ENCODE measurements at regions not wholly inside any gene's neighbourhood (a gene's known extent, or its start where the extent isn't known, plus 50 kb on each side); places are given as distances from the start of the nearest gene placed in this dataset.
"Not testable (repeated sequence)": the region's sequence is repeated elsewhere in the genome, so short reads cannot be mapped to it uniquely, and the experiment has no call there.

GRCh38 chr18:60018618-60019462 lies 119.0 kb downstream of the PMAIP1 start:
- no peaks in the 10 kb centered on the region for H3K36me3 ChIP-seq
- DNase-seq (ENCODE audit: low spot score) = no peak
- no peak for TF ChIP-seq CTCF (IDR thresholded peaks at IDR 0.05)
- H3K4me1 ChIP-seq = no peaks in the 10 kb centered on the region
- no peaks in the 10 kb centered on the region for H3K27me3 ChIP-seq
- H3K27ac ChIP-seq = no peak overlapping the region
- H3K4me3 ChIP-seq = no peak overlapping the region
- H3K9me3 ChIP-seq = no peaks in the 10 kb centered on the region

GRCh38 chr18:60018134-60018533 lies 118.3 kb downstream of the PMAIP1 start:
- not testable (repeated sequence) for H3K27ac ChIP-seq; H3K4me3 ChIP-seq; DNase-seq (ENCODE audit: low spot score); H3K36me3 ChIP-seq; H3K27me3 ChIP-seq; H3K4me1 ChIP-seq; H3K9me3 ChIP-seq

- Histone ChIP-seq H3K4me3 (no peak overlapping the region), H3K27ac (no peak overlapping the region), H3K27me3 (no peaks in the 10 kb centered on the region), H3K36me3 (no peaks in the 10 kb centered on the region), H3K4me1 (no peaks in the 10 kb centered on the region), H3K9me3 (no peaks in the 10 kb centered on the region)
- no peak for DNase-seq (ENCODE audit: low spot score)
- TF ChIP-seq CTCF (IDR thresholded peaks at IDR 0.05) = no peak
Measured at GRCh38 chr18:60017371-60017770, 117.6 kb downstream of the PMAIP1 start.

GRCh38 chr18:60015826-60016225 lies 116.0 kb downstream of the PMAIP1 start:
- DNase-seq (ENCODE audit: low spot score); H3K36me3 ChIP-seq; H3K4me3 ChIP-seq; H3K27ac ChIP-seq; H3K27me3 ChIP-seq; H3K4me1 ChIP-seq: not testable (repeated sequence)
- H3K9me3 ChIP-seq = peaks cover 0 to 10% of the 10 kb centered on the region in 2 donors

GRCh38 chr18:60013148-60013547 lies 113.4 kb downstream of the PMAIP1 start:
- peaks cover 0 to 10% of the 10 kb centered on the region in 2 donors for H3K9me3 ChIP-seq
- H3K27me3 ChIP-seq; H3K4me1 ChIP-seq; H3K27ac ChIP-seq; DNase-seq (ENCODE audit: low spot score); H3K36me3 ChIP-seq; H3K4me3 ChIP-seq: not testable (repeated sequence)

- Histone ChIP-seq H3K27ac (no peak overlapping the region), H3K36me3 (no peaks in the 10 kb centered on the region), H3K4me3 (no peak overlapping the region), H3K9me3 (peaks cover 0 to 13% of the 10 kb centered on the region in 2 donors), H3K4me1 (no peaks in the 10 kb centered on the region), H3K27me3 (no peaks in the 10 kb centered on the region)
- DNase-seq (ENCODE audit: low spot score) = no peak
- no peak for TF ChIP-seq CTCF (IDR thresholded peaks at IDR 0.05)
Measured at GRCh38 chr18:60010984-60011383, 111.2 kb downstream of the PMAIP1 start.

- TF ChIP-seq CTCF (IDR thresholded peaks at IDR 0.05) = no peak
- Histone ChIP-seq H3K4me3 (no peak overlapping the region), H3K36me3 (no peaks in the 10 kb centered on the region), H3K27me3 (no peaks in the 10 kb centered on the region), H3K27ac (no peak overlapping the region), H3K4me1 (no peaks in the 10 kb centered on the region), H3K9me3 (peaks cover 0 to 14% of the 10 kb centered on the region in 2 donors)
- DNase-seq (ENCODE audit: low spot score) = no peak
Measured at GRCh38 chr18:60010513-60010912, 110.7 kb downstream of the PMAIP1 start.
